Osteoblast (primary cell): ENCODE measurements at regions not wholly inside any gene's neighbourhood (a gene's known extent, or its start where the extent isn't known, plus 50 kb on each side); places are given as distances from the start of the nearest gene placed in this dataset.
A peak's percentile ranks its signal among the peaks of the same experiment; 100 is the strongest.
"Not testable (repeated sequence)": the region's sequence is repeated elsewhere in the genome, so short reads cannot be mapped to it uniquely, and the experiment has no call there.

ENCODE experiments used
- DNase-seq: peaks from one replicate; pipeline ENCODE4 v3.0.0; 2011; ENCODE audit warnings: low spot score, mixed read lengths; ENCODE audit not compliant: insufficient read length; ENCODE audit errors: missing footprints
- H2AFZ ChIP-seq: 2 replicates; pipeline ENCODE4 v1.6.0; 2011; ENCODE audit warnings: mild to moderate bottlenecking, low read length
- H3K27ac ChIP-seq: 2 replicates; pipeline ENCODE4 v1.5.1; 2011; ENCODE audit warnings: mild to moderate bottlenecking, low read depth, low read length, moderate library complexity
- H3K27me3 ChIP-seq: 2 replicates; pipeline ENCODE4 v1.6.0; 2012; ENCODE audit warnings: mild to moderate bottlenecking, control low read depth, inconsistent platforms, low read length, moderate library complexity; ENCODE audit not compliant: insufficient read depth
- H3K36me3 ChIP-seq: 2 replicates; pipeline ENCODE4 v1.5.1; 2011; ENCODE audit warnings: mild to moderate bottlenecking, low read length, control low read depth, moderate library complexity; ENCODE audit not compliant: insufficient read depth
- H3K4me1 ChIP-seq: 2 replicates; pipeline ENCODE4 v1.5.1; 2011; ENCODE audit warnings: mild to moderate bottlenecking, low read length, control low read depth, moderate library complexity; ENCODE audit not compliant: insufficient read depth
- H3K4me2 ChIP-seq: 2 replicates; pipeline ENCODE4 v1.6.0; 2011; ENCODE audit warnings: mild to moderate bottlenecking, low read length; ENCODE audit not compliant: insufficient read depth
- H3K4me3 ChIP-seq: fragments of 200-600 bp; sonication (generic); 3 replicates; pipeline ENCODE4 v1.5.1; 2012; ENCODE audit warnings: mild to moderate bottlenecking, low read length, inconsistent platforms; ENCODE audit not compliant: insufficient read depth
- H3K79me2 ChIP-seq: 2 replicates; pipeline ENCODE4 v1.6.0; 2012; ENCODE audit warnings: mild to moderate bottlenecking, low read length, control low read depth, inconsistent platforms; ENCODE audit not compliant: insufficient read depth
- H3K9me3 ChIP-seq: 2 replicates; pipeline ENCODE4 v1.5.1; 2011; ENCODE audit warnings: low read depth, low read length, control low read depth
- H4K20me1 ChIP-seq: 2 replicates; pipeline ENCODE4 v1.6.0; 2012; ENCODE audit warnings: mild to moderate bottlenecking, low read length, control low read depth; ENCODE audit not compliant: insufficient read depth
- CTCF ChIP-seq: IDR thresholded peaks from 2 replicates; pipeline ENCODE4 v1.5.1; 2011; ENCODE audit warnings: mild to moderate bottlenecking, low read depth, low read length, moderate library complexity; ENCODE audit errors: extremely low read depth

GRCh38 chr14:99995700-99996356 is 69.4 kb upstream of the EVL start:
- Histone ChIP-seq H3K27ac (peak overlapping the region; percentile 56), H2AFZ (no peak overlapping the region), H3K4me2 (no peak overlapping the region), H3K27me3 (no peaks in the 10 kb centered on the region), H3K4me1 (peaks cover 21% of the 10 kb centered on the region), H3K9me3 (no peaks in the 10 kb centered on the region), H4K20me1 (peaks cover 10% of the 10 kb centered on the region), H3K36me3 (no peaks in the 10 kb centered on the region), H3K4me3 (no peak overlapping the region), H3K79me2 (peaks cover 21% of the 10 kb centered on the region)
- DNase-seq, result no peak
- TF ChIP-seq CTCF, result peak; percentile 76

- Histone ChIP-seq H3K27ac (peak overlapping the region; percentile 56), H3K36me3 (no peaks in the 10 kb centered on the region), H3K4me3 (no peak overlapping the region), H3K79me2 (peaks cover 19% of the 10 kb centered on the region), H3K4me2 (peak overlapping the region; percentile 17), H4K20me1 (peaks cover 6% of the 10 kb centered on the region), H3K4me1 (peaks cover 14% of the 10 kb centered on the region), H3K9me3 (no peaks in the 10 kb centered on the region), H2AFZ (no peak overlapping the region), H3K27me3 (no peaks in the 10 kb centered on the region)
- no peak for DNase-seq
- TF ChIP-seq CTCF, result no peak
Observed at GRCh38 chr14:99996951-99997571, 68.2 kb upstream of the EVL start.

GRCh38 chr14:100000398-100000797 is 64.8 kb upstream of the EVL start:
- H3K4me2 ChIP-seq, H3K4me3 ChIP-seq, H3K79me2 ChIP-seq, H3K36me3 ChIP-seq, H3K27ac ChIP-seq, H3K9me3 ChIP-seq, H4K20me1 ChIP-seq, H3K27me3 ChIP-seq, DNase-seq, H2AFZ ChIP-seq: not testable (repeated sequence)
- H3K4me1 ChIP-seq, result peaks cover 14% of the 10 kb centered on the region

GRCh38 chr14:100004392-100004791 is 60.8 kb upstream of the EVL start:
- Histone ChIP-seq H3K27ac (no peak overlapping the region), H3K4me3 (no peak overlapping the region), H2AFZ (no peak overlapping the region), H3K4me2 (no peak overlapping the region), H3K36me3 (no peaks in the 10 kb centered on the region), H3K79me2 (peaks cover 15% of the 10 kb centered on the region), H3K27me3 (no peaks in the 10 kb centered on the region), H3K9me3 (no peaks in the 10 kb centered on the region), H3K4me1 (no peaks in the 10 kb centered on the region), H4K20me1 (peaks cover 8% of the 10 kb centered on the region)
- no peak for DNase-seq
- no peak for TF ChIP-seq CTCF
